Ectodermal cell (in vitro differentiated cells): ENCODE measurements at regions not wholly inside any gene's neighbourhood (a gene's known extent, or its start where the extent isn't known, plus 50 kb on each side); places are given as distances from the start of the nearest gene placed in this dataset.

ENCODE experiments used
- H3K27ac ChIP-seq: 2 replicates; pipeline ENCODE4 v1.7.0; 2013; ENCODE audit warnings: mild to moderate bottlenecking, low read depth, low read length; ENCODE audit not compliant: insufficient read depth, poor library complexity, severe bottlenecking
- H3K27me3 ChIP-seq: 2 replicates; pipeline ENCODE4 v1.7.0; 2013; ENCODE audit warnings: mild to moderate bottlenecking, low read length; ENCODE audit not compliant: insufficient read depth, control insufficient read depth, poor library complexity, severe bottlenecking
- H3K36me3 ChIP-seq: one replicate; pipeline ENCODE4 v1.7.0; 2013; ENCODE audit warnings: low read length; ENCODE audit not compliant: control insufficient read depth, insufficient read depth
- H3K4me1 ChIP-seq: one replicate; pipeline ENCODE4 v1.7.0; 2013; ENCODE audit warnings: low read length; ENCODE audit not compliant: control insufficient read depth, insufficient read depth
- H3K4me3 ChIP-seq: 2 replicates; pipeline ENCODE4 v1.7.0; 2013; ENCODE audit warnings: low read depth, low read length, control low read depth; ENCODE audit not compliant: insufficient read depth
- H3K9me3 ChIP-seq: 2 replicates; pipeline ENCODE4 v1.7.0; 2013; ENCODE audit warnings: mild to moderate bottlenecking, low read length, moderate library complexity; ENCODE audit not compliant: control insufficient read depth
- whole genome bisulfite sequencing, 2 experiments: methylation state at CpG; one replicate each; pipeline ENCODE4 v1.1.7; 2013; ENCODE audit warnings: missing lambda C conversion rate in 2 of 2; 5-methylcytosine and 5-hydroxymethylcytosine counted together

- H3K36me3 ChIP-seq: no peaks in the 10 kb centered on the region
- H3K4me3 ChIP-seq: no peak overlapping the region
- no peaks in the 10 kb centered on the region for H3K27me3 ChIP-seq
- WGBS, 2 experiments: 91 to 92% methylated on average over 9 of the region's 9 CpGs
- H3K4me1 ChIP-seq: no peaks in the 10 kb centered on the region
- H3K9me3 ChIP-seq: no peaks in the 10 kb centered on the region
- no peak overlapping the region for H3K27ac ChIP-seq
Measured at GRCh38 chr14:88995437-88996198, 171.2 kb downstream of the TTC8 start.

GRCh38 chr14:88998027-88998426 lies 173.6 kb downstream of the TTC8 start:
- Histone ChIP-seq H3K9me3 (no peaks in the 10 kb centered on the region), H3K27me3 (no peaks in the 10 kb centered on the region), H3K4me3 (no peak overlapping the region), H3K36me3 (no peaks in the 10 kb centered on the region), H3K27ac (no peak overlapping the region), H3K4me1 (no peaks in the 10 kb centered on the region)
- 100% methylated on average over 1 of the region's 1 CpG; no CpG with 5 or more reads in 1 of the 2 experiments for WGBS, 2 experiments

- Histone ChIP-seq H3K4me3 (no peak overlapping the region), H3K27ac (no peak overlapping the region), H3K36me3 (no peaks in the 10 kb centered on the region), H3K27me3 (no peaks in the 10 kb centered on the region), H3K4me1 (no peaks in the 10 kb centered on the region), H3K9me3 (no peaks in the 10 kb centered on the region)
- 91 to 98% methylated on average over 5 of the region's 5 CpGs for WGBS, 2 experiments
Measured at GRCh38 chr14:88999137-88999536, 174.7 kb downstream of the TTC8 start.

GRCh38 chr14:89000007-89000942 lies 175.8 kb downstream of the TTC8 start:
- 90 to 92% methylated on average over 9 of the region's 9 CpGs for WGBS, 2 experiments
- H3K4me3 ChIP-seq: no peak overlapping the region
- H3K9me3 ChIP-seq: no peaks in the 10 kb centered on the region
- no peaks in the 10 kb centered on the region for H3K27me3 ChIP-seq
- H3K4me1 ChIP-seq: no peaks in the 10 kb centered on the region
- no peak overlapping the region for H3K27ac ChIP-seq
- no peaks in the 10 kb centered on the region for H3K36me3 ChIP-seq

- H3K27me3 ChIP-seq: no peaks in the 10 kb centered on the region
- H3K4me3 ChIP-seq: no peak overlapping the region
- no peaks in the 10 kb centered on the region for H3K36me3 ChIP-seq
- no peaks in the 10 kb centered on the region for H3K9me3 ChIP-seq
- no peaks in the 10 kb centered on the region for H3K4me1 ChIP-seq
- H3K27ac ChIP-seq: no peak overlapping the region
Measured at GRCh38 chr14:89004166-89004565, 179.7 kb downstream of the TTC8 start.

GRCh38 chr14:89007906-89008305 lies 183.5 kb downstream of the TTC8 start:
- no peak overlapping the region for H3K27ac ChIP-seq
- no peak overlapping the region for H3K4me3 ChIP-seq

GRCh38 chr14:89011355-89012281 lies 187.2 kb downstream of the TTC8 start:
- H3K4me1 ChIP-seq: no peaks in the 10 kb centered on the region
- no peaks in the 10 kb centered on the region for H3K36me3 ChIP-seq
- H3K27ac ChIP-seq: no peak overlapping the region
- 92% methylated on average over 8 to 10 of the region's 10 CpGs for WGBS, 2 experiments
- no peak overlapping the region for H3K4me3 ChIP-seq
- H3K9me3 ChIP-seq: no peaks in the 10 kb centered on the region
- H3K27me3 ChIP-seq: no peaks in the 10 kb centered on the region

More at GRCh38 chr14:89007906-89008305, 183.5 kb downstream of the TTC8 start:
- H3K9me3 ChIP-seq: no peaks in the 10 kb centered on the region
- no peaks in the 10 kb centered on the region for H3K27me3 ChIP-seq
- H3K36me3 ChIP-seq: no peaks in the 10 kb centered on the region
- no peaks in the 10 kb centered on the region for H3K4me1 ChIP-seq

GRCh38 chr14:89012282-89013097 lies 188.0 kb downstream of the TTC8 start:
- Histone ChIP-seq H3K4me3 (no peak overlapping the region), H3K4me1 (no peaks in the 10 kb centered on the region), H3K9me3 (no peaks in the 10 kb centered on the region), H3K27ac (no peak overlapping the region), H3K36me3 (no peaks in the 10 kb centered on the region), H3K27me3 (no peaks in the 10 kb centered on the region)
- 93 to 96% methylated on average over 14 of the region's 14 CpGs for WGBS, 2 experiments

GRCh38 chr14:89013098-89013504 lies 188.7 kb downstream of the TTC8 start:
- no peak overlapping the region for H3K27ac ChIP-seq
- no peak overlapping the region for H3K4me3 ChIP-seq
- no peaks in the 10 kb centered on the region for H3K27me3 ChIP-seq
- H3K9me3 ChIP-seq: no peaks in the 10 kb centered on the region
- 80 to 81% methylated on average over 7 of the region's 7 CpGs for WGBS, 2 experiments
- H3K36me3 ChIP-seq: no peaks in the 10 kb centered on the region
- H3K4me1 ChIP-seq: no peaks in the 10 kb centered on the region
